ENCODE measurements at regions not wholly inside any gene's neighbourhood (a gene's known extent, or its start where the extent isn't known, plus 50 kb on each side); places are given as distances from the start of the nearest gene placed in this dataset.

DNA sequence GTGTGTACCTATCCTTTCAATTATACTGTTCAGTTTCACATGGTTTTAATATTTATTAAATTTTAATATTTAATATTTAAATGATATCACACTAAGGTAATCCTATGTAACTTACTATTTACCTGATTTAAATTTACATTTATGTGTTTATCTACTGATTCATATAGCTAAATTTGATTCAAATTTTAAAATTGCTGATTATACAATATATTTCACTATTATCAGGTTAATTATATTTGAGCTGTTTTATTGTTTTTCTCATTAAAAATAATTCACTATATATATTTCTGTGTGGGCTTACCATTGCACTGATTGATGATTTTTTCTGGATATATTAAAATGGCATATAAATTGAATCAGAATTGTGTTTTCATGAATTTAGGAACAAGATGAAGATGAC is 1923.5 kb downstream of the STIM2 start:
- TF ChIP-seq GATA2 (IDR thresholded peaks at IDR 0.05; ENCODE audit: low read depth, low read length): no peak
- TF ChIP-seq GATA3 (IDR thresholded peaks at IDR 0.05; ENCODE audit: low read depth, low read length): no peak

DNA sequence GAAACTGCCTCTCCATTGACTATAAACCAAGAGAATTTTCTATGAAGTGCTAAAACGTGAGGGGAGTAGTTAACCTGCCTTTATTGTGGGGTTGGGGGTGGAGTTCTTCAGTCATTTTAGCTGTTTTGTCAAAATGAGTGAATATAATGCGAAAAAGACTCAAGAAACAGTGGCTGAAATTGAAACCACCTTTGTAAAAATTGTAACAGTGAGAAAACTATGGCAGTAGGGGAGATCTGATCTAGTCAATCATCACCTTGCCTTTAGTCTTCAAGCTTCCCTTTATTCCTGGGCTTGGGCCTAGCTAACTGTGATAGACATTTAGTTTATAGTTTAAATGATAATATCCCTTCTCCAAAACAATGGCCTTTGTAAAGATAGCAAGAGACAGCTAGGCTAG is 1927.3 kb downstream of the STIM2 start:
- no peak for TF ChIP-seq GATA3 (IDR thresholded peaks at IDR 0.05; ENCODE audit: low read depth, low read length)
- TF ChIP-seq GATA2 (IDR thresholded peaks at IDR 0.05; ENCODE audit: low read depth, low read length): no peak

DNA sequence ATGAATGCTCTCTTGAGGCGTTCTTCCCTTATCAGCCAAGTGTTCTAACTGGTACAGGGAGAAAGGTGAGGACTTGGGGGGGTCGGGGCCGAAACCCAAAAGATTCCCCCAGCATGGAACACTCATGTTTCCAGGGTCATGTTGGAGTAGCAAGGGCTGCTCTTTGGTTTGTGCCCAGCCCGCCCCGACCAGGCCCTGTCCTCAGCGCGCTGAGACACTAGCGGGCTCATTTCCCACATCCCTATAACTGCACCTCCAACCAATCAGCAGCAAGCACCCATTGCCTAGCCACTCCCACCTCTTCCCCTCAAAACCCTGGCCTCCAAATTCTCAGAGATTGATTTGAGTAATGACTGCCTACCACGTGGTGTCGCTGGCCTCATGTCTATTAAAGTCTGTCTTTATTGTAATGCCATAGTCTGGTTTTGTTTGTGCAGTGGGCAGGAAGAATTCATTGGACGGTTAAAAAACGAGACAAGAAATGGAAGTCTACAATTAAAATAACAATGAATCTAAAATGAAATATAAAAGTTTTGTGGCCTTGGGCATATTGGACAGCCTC is 1928.4 kb downstream of the STIM2 start:
- no peak for TF ChIP-seq GATA3 (IDR thresholded peaks at IDR 0.05; ENCODE audit: low read depth, low read length)
- TF ChIP-seq GATA2 (IDR thresholded peaks at IDR 0.05; ENCODE audit: low read depth, low read length): no peak

DNA sequence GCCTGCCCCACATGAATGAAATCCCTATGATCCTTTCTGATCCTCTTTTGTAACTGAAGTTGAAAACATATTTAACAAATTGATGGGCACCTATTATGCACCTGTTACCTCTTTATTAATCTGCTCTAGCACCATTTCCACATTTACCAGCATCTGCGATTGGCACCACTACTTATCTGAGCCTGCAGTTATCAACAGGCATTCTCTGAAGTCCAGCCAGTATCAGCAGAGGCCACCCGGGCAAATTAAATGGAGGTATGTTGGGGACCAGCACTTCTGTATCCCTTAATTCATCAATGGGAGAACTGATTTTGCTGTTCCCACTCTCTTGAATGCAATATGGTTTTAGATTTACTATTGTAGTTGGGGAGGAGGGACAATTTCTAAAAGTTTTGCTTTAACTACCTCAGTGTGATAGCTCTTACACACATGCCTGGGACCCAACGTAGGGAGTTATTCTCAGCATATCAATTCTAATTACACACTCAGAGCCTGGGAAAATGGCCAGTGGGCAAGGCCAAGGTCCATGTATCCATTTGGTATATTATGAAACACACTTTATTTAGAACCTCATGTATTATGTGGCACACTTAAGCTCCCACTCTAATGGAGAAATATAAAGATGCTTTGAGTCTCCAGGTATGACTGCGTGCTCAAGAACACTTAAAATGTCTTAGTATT is 1927.1 kb upstream of the PCDH7 start:
- TF ChIP-seq GATA3 (IDR thresholded peaks at IDR 0.05; ENCODE audit: low read depth, low read length) (no peak), GATA2 (IDR thresholded peaks at IDR 0.05; ENCODE audit: low read depth, low read length) (no peak)

DNA sequence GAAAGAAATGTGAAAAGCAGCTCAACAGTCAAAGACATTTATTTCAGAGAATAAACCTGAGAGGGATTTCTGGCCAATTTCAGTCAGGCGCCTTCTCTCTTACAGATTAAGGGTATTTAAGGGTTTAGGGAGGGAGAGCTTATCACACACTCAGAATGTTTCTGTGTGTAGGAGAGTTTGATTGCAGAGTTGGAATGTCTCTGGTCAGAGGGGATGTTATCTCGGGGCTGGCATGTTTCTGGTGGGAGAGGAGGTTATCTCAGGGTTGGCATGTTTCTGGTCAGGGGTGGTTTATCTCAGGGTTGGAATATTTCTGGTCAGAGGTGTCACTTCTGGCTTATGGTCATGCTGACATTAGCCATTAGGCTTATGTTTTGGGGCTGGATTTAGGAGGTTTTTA is 1920.5 kb upstream of the PCDH7 start:
- no peak for TF ChIP-seq GATA2 (IDR thresholded peaks at IDR 0.05; ENCODE audit: low read depth, low read length)

DNA sequence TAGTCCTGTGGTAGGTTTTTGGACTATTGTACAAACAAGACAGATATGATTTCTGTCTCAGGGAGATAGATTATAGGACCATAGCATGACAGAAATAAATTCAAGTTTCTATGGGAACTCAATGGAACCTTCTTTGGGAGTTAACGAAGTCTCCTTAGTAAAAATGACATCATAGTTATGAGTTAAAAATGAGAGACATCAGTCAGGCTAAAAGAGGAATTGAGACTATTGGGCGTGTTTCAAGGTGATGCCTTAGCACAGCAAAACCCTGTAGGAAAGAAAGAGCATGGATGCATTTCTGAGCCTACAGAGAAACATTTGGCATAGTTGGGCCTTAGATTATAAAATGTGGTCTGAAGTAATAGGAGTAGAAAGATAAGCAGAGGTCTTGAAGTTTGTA is 1909.1 kb upstream of the PCDH7 start:
- TF ChIP-seq GATA2 (IDR thresholded peaks at IDR 0.05; ENCODE audit: low read depth, low read length) (no peak), GATA3 (IDR thresholded peaks at IDR 0.05; ENCODE audit: low read depth, low read length) (no peak)

- no peak for TF ChIP-seq GATA2 (IDR thresholded peaks at IDR 0.05; ENCODE audit: low read depth, low read length)
- TF ChIP-seq GATA3 (IDR thresholded peaks at IDR 0.05; ENCODE audit: low read depth, low read length): no peak
Measured at GRCh38 chr4:28822163-28822562, 1898.0 kb upstream of the PCDH7 start.

DNA sequence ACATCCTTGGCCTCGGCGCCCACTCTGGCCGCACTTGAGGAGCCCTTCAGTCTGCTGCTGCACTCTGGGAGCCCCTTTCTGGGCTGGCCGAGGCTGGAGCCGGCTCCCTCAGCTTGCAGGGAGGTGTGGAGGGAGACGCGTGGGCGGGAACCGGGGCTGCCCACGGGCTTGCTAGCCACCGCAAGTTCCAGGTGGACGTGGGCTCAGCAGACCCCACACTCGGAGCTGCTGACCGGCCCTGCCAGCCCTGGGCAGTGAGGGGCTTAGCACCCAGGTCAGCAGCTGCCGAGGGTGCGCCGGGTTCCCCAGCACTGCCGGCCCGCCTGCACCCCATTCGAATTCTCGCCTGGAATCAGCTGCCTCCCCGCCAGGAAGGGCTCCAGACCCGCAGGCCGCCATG is 1892.3 kb upstream of the PCDH7 start:
- TF ChIP-seq GATA2 (IDR thresholded peaks at IDR 0.05; ENCODE audit: low read depth, low read length) (no peak), GATA3 (IDR thresholded peaks at IDR 0.05; ENCODE audit: low read depth, low read length) (no peak)

DNA sequence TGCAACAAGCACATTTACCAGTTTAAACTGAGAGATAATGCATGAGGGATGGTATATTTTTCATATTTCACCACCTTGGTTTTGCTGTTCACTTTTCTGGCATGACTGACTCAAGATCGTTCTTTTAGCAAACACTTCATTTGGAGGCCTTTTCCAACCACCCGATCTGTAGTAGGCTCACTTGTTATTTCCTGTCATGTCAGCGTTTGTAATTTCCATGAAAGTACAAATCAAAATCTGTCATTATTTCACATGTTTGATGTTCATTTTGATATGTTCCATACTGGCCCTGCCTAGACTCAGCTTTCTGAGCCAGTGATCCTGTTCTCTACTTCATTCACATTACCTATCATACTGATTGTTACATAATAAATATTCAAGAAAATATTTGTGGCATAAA is 1888.3 kb upstream of the PCDH7 start:
- TF ChIP-seq GATA3 (IDR thresholded peaks at IDR 0.05; ENCODE audit: low read depth, low read length) (no peak), GATA2 (IDR thresholded peaks at IDR 0.05; ENCODE audit: low read depth, low read length) (no peak)

GRCh38 chr4:28832444-28832843 is 1887.7 kb upstream of the PCDH7 start:
- no peak for TF ChIP-seq GATA3 (IDR thresholded peaks at IDR 0.05; ENCODE audit: low read depth, low read length)
- TF ChIP-seq GATA2 (IDR thresholded peaks at IDR 0.05; ENCODE audit: low read depth, low read length): no peak

- TF ChIP-seq GATA3 (IDR thresholded peaks at IDR 0.05; ENCODE audit: low read depth, low read length): no peak
Measured at GRCh38 chr4:28834120-28834519, 1886.0 kb upstream of the PCDH7 start.

GRCh38 chr4:28835501-28835900 is 1884.7 kb upstream of the PCDH7 start:
- TF ChIP-seq GATA3 (IDR thresholded peaks at IDR 0.05; ENCODE audit: low read depth, low read length) (no peak), GATA2 (IDR thresholded peaks at IDR 0.05; ENCODE audit: low read depth, low read length) (no peak)

DNA sequence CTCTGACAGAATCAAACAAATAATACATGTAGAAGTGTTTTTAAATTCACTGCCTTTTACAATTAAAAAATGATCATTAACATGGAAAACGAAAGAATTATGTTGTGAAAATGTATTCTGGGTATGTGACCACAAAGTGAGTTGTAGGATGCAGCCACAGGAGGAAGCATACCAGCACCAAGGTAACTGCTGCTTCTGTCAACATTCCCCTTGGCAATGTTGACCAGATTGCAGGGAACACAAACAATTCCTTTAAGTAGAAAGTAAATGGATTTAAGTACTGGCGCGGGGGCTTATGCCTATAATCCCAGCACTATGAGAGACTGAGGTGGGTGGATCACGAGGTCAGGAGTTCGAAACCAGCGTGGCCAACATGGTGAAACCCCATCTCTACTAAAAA is 1877.9 kb upstream of the PCDH7 start:
- TF ChIP-seq GATA2 (IDR thresholded peaks at IDR 0.05; ENCODE audit: low read depth, low read length): no peak
- no peak for TF ChIP-seq GATA3 (IDR thresholded peaks at IDR 0.05; ENCODE audit: low read depth, low read length)

GRCh38 chr4:28845158-28845557 is 1875.0 kb upstream of the PCDH7 start:
- no peak for TF ChIP-seq GATA3 (IDR thresholded peaks at IDR 0.05; ENCODE audit: low read depth, low read length)
- no peak for TF ChIP-seq GATA2 (IDR thresholded peaks at IDR 0.05; ENCODE audit: low read depth, low read length)

DNA sequence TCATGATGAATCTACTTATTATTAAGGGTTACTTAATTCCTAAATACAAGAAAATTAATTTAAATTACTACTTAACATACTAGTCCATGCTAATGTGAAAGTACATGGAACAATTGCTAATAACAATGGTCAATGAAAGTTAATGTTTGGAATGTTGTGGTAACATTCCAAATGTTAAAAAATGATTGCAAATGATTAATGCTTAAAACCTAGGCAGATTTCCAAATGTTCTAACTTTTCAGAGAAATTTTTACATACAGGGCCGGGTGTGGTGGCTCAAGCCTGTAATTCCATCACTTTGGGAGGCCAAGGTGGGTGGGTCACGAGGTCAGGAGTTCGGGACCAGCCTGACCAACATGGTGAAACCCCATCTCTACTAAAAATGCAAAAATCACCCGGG is 1851.3 kb upstream of the PCDH7 start:
- TF ChIP-seq GATA2 (IDR thresholded peaks at IDR 0.05; ENCODE audit: low read depth, low read length) (no peak), GATA3 (IDR thresholded peaks at IDR 0.05; ENCODE audit: low read depth, low read length) (no peak)

DNA sequence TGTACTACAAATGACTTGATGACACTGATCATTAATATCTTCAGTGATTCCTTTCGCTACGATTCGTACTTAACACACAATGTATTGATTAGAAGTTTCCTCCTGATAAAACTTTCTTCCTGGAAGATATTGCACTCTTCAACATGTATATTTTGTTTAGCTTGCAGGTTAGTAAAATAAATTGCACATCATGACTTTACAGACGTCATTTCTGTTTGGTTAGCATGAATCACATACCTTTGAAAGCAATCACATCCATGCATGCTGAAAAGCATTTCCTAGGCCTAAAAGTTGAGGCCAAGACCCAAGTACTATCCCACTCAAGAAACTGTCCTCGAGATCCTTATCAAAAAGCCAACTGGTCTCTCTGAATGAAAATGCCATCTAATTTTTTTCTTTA is 1841.0 kb upstream of the PCDH7 start:
- no peak for TF ChIP-seq GATA2 (IDR thresholded peaks at IDR 0.05; ENCODE audit: low read depth, low read length)

All from SH-SY5Y (cell line).